ENCODE measurements at regions not wholly inside any gene's neighbourhood (a gene's known extent, or its start where the extent isn't known, plus 50 kb on each side); places are given as distances from the start of the nearest gene placed in this dataset.

DNA sequence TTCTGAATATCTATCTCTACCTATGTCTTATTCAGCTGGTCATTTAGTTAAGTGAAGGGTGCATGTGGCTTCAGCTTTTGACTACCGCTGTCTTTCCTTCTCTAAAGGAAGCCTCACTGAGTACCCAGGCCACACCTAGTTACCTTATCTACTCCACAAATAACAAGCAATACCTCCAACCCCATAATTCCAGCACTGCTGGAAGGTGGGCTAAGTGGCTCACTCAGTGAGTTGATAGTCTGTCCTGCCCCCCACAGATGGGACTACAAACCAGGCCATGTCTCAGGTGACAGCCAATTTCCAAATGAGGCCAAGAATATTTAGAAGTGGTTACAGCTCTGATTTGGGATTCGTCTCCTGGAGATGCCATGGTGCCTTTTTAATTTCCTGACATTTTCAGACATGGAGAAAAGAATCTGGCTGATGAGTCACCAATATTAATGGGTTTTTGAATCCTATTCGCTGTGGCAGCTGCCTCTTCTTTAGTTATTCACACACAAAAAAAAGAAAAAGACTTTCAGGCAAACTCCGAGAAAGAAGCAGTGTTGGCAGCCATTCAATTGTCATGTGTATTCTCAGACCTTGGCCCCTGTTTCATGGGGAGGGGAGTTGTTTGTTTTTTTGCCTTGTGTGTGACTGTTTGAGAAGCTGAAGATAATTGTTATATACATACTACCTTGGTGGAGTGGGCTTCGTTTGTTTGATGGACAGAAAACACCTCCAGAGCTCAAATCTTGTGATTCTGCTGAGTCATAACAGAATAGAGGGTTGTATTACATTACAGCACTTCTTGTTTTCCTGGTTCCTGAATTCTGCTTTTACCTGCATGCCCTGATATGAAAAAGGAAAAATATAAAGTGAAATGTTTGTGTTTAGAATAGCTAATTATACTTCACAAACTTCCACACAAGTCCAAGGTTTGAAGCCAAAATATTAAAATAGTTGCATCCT lies 64.2 kb downstream of the SCG2 start:
- no peak for DNase-seq
- TF ChIP-seq, protein P1, sequence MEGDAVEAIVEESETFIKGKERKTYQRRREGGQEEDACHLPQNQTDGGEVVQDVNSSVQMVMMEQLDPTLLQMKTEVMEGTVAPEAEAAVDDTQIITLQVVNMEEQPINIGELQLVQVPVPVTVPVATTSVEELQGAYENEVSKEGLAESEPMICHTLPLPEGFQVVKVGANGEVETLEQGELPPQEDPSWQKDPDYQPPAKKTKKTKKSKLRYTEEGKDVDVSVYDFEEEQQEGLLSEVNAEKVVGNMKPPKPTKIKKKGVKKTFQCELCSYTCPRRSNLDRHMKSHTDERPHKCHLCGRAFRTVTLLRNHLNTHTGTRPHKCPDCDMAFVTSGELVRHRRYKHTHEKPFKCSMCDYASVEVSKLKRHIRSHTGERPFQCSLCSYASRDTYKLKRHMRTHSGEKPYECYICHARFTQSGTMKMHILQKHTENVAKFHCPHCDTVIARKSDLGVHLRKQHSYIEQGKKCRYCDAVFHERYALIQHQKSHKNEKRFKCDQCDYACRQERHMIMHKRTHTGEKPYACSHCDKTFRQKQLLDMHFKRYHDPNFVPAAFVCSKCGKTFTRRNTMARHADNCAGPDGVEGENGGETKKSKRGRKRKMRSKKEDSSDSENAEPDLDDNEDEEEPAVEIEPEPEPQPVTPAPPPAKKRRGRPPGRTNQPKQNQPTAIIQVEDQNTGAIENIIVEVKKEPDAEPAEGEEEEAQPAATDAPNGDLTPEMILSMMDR (IDR thresholded peaks at IDR 0.05; ENCODE audit: partially characterized antibody, unreplicated experiment) = no peak
- Mint-ChIP-seq H3K36me3 (ENCODE audit: unreplicated experiment) (peaks cover 10% of the 10 kb centered on the region), H3K27ac (ENCODE audit: unreplicated experiment) (no peak overlapping the region), H3K27me3 (ENCODE audit: unreplicated experiment) (peaks cover 2% of the 10 kb centered on the region), H3K4me3 (ENCODE audit: unreplicated experiment) (no peak overlapping the region), H3K4me1 (ENCODE audit: low read depth, unreplicated experiment) (peaks cover 19% of the 10 kb centered on the region), H3K9me3 (ENCODE audit: unreplicated experiment) (no peaks in the 10 kb centered on the region)

DNA sequence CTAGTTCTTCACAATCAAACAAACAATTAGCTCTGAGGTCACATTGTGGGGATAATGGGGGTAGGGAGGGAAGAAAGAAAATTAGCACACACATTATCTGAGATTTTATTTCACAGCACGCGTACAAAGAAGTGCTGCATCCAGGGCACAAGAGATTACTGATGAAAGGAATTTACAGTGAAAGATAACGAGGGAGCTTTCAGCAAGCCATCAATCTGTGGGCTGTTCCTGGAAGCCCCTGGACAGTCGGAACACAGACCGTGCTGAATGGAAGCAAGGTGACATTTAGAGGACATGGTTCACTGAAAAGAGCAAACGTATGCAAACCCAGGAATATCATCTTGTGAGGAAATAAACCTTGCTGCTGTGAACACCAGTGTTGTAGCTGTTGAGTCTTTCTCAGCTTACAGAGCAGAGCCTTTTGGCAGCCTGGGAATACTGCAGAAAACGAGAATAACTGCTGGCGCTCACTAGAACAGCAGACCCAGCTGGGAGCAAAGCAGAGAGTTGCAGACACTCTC lies 63.2 kb downstream of the SCG2 start:
- Mint-ChIP-seq H3K9me3 (ENCODE audit: unreplicated experiment) (no peaks in the 10 kb centered on the region), H3K27ac (ENCODE audit: unreplicated experiment) (peak overlapping the region; percentile 69), H3K4me1 (ENCODE audit: low read depth, unreplicated experiment) (peaks cover 19% of the 10 kb centered on the region), H3K27me3 (ENCODE audit: unreplicated experiment) (peaks cover 2% of the 10 kb centered on the region), H3K36me3 (ENCODE audit: unreplicated experiment) (peaks cover 14% of the 10 kb centered on the region), H3K4me3 (ENCODE audit: unreplicated experiment) (no peak overlapping the region)
- DNase-seq = peak; percentile 15
- TF ChIP-seq, protein P1 (IDR thresholded peaks at IDR 0.05; ENCODE audit: partially characterized antibody, unreplicated experiment) = no peak

DNA sequence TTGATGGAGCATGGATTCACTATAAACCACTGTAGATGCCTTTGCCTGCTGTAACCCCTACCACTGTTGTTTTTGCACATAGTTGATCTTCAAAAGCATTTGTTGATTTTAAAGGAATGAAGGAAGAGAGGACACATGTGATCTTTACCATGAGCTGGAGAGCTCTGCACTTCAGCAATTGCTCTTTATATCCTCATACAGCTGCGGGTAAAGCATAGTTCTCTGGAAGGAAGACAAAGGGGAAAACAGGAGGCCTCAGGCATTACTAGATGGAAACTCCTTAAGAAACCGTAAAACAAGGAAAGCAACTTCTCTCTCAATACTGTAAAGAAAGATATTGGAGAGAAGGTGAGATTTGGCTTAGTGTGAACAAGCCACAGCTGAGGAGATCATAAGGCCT lies 60.6 kb downstream of the SCG2 start:
- TF ChIP-seq, protein P1 (IDR thresholded peaks at IDR 0.05; ENCODE audit: partially characterized antibody, unreplicated experiment) = no peak
- peaks cover 4% of the 10 kb centered on the region for H3K27me3 Mint-ChIP-seq (ENCODE audit: unreplicated experiment)
- H3K4me1 Mint-ChIP-seq (ENCODE audit: low read depth, unreplicated experiment) = peaks cover 35% of the 10 kb centered on the region
- H3K27ac Mint-ChIP-seq (ENCODE audit: unreplicated experiment) = no peak overlapping the region
- H3K4me3 Mint-ChIP-seq (ENCODE audit: unreplicated experiment) = no peak overlapping the region
- H3K36me3 Mint-ChIP-seq (ENCODE audit: unreplicated experiment) = peaks cover 10% of the 10 kb centered on the region
- peaks cover 8% of the 10 kb centered on the region for H3K9me3 Mint-ChIP-seq (ENCODE audit: unreplicated experiment)
- no peak for DNase-seq

DNA sequence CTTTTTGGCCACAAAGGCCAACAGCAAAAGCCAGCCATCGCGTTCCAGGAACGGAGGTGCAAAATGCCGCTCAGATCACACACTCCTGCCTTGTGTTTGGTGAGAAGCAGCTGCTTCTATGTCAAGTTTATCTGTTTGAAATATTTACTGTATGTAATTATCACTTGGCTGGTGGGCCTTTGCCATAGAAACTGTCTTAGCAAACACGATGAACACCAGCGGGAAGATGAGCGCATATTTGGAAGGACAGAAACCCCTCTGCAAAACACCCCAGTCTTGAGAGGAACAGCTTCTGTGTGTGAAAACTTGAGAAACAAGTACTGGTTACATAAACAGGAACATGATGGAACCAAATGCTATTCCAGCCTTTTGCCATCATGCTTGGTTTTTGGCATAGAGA lies 59.7 kb downstream of the SCG2 start:
- Mint-ChIP-seq H3K27me3 (ENCODE audit: unreplicated experiment) (peaks cover 4% of the 10 kb centered on the region), H3K4me3 (ENCODE audit: unreplicated experiment) (no peak overlapping the region), H3K4me1 (ENCODE audit: low read depth, unreplicated experiment) (peaks cover 43% of the 10 kb centered on the region), H3K9me3 (ENCODE audit: unreplicated experiment) (peaks cover 11% of the 10 kb centered on the region), H3K36me3 (ENCODE audit: unreplicated experiment) (peaks cover 10% of the 10 kb centered on the region), H3K27ac (ENCODE audit: unreplicated experiment) (no peak overlapping the region)
- no peak for DNase-seq
- TF ChIP-seq, protein P1 (IDR thresholded peaks at IDR 0.05; ENCODE audit: partially characterized antibody, unreplicated experiment) = no peak

- H3K4me1 Mint-ChIP-seq (ENCODE audit: low read depth, unreplicated experiment) = peaks cover 42% of the 10 kb centered on the region
- H3K9me3 Mint-ChIP-seq (ENCODE audit: unreplicated experiment) = peaks cover 15% of the 10 kb centered on the region
- H3K4me3 Mint-ChIP-seq (ENCODE audit: unreplicated experiment) = peak overlapping the region; percentile 44
- TF ChIP-seq, protein P1 (IDR thresholded peaks at IDR 0.05; ENCODE audit: partially characterized antibody, unreplicated experiment) = no peak
- H3K36me3 Mint-ChIP-seq (ENCODE audit: unreplicated experiment) = peaks cover 10% of the 10 kb centered on the region
- no peak for DNase-seq
- H3K27ac Mint-ChIP-seq (ENCODE audit: unreplicated experiment) = peak overlapping the region; percentile 97
- H3K27me3 Mint-ChIP-seq (ENCODE audit: unreplicated experiment) = peaks cover 8% of the 10 kb centered on the region
These were observed 56.8 kb downstream of the SCG2 start for GRCh38 chr2:223545406-223545805.
